ENCODE measurements at regions not wholly inside any gene's neighbourhood (a gene's known extent, or its start where the extent isn't known, plus 50 kb on each side); places are given as distances from the start of the nearest gene placed in this dataset.
"Not testable (repeated sequence)": the region's sequence is repeated elsewhere in the genome, so short reads cannot be mapped to it uniquely, and the experiment has no call there.

DNA sequence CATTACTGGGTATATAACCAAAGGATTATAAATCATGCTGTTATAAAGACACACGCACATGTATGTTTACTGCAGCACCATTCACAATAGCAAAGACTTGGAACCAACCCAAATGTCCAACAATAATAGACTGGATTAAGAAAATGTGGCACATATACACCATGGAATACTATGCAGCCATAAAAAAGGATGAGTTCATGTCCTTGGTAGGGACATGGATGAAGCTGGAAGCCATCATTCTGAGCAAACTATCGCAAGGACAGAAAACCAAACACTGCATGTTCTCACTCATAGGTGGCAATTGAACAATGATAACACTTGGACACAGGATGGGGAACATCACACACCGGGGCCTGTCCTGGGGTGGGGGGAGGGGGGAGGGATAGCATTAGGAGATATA is 92.6 kb upstream of the SLC1A4 start:
- not testable (repeated sequence) for TF ChIP-seq CTCF (IDR thresholded peaks at IDR 0.05; ENCODE audit: borderline replicate concordance, extremely low read depth, low read length, poor library complexity, severe bottlenecking); EZH2 (IDR thresholded peaks at IDR 0.05; ENCODE audit: borderline replicate concordance, low read depth, low read length, severe bottlenecking)

Data from DND-41 (cell line).